Fibroblast of lung (primary cell): ENCODE measurements at regions not wholly inside any gene's neighbourhood (a gene's known extent, or its start where the extent isn't known, plus 50 kb on each side); places are given as distances from the start of the nearest gene placed in this dataset.

Source experiments
- DNase-seq, 2 donors: peaks; one replicate each; pipeline versions ENCODE4 v3.0.0 to v3.0.0-alpha.2; 2010; ENCODE audit warnings: low read depth in 2 of 2
- H2AFZ ChIP-seq: 2 replicates; pipeline ENCODE4 v1.5.1; 2012; ENCODE audit warnings: low read length, control low read depth, inconsistent platforms
- H3K27ac ChIP-seq: 2 replicates; pipeline ENCODE4 v1.5.1; 2011; ENCODE audit warnings: low read length, control low read depth; ENCODE audit not compliant: insufficient read depth
- H3K27me3 ChIP-seq: 2 replicates; pipeline ENCODE4 v1.5.1; 2011; ENCODE audit warnings: mild to moderate bottlenecking, low read length; ENCODE audit not compliant: control insufficient read depth, insufficient read depth
- H3K36me3 ChIP-seq: 2 replicates; pipeline ENCODE4 v1.5.1; 2011; ENCODE audit warnings: low read length; ENCODE audit not compliant: control insufficient read depth, insufficient read depth
- H3K4me1 ChIP-seq: 2 replicates; pipeline ENCODE4 v1.5.1; 2011; ENCODE audit warnings: low read length; ENCODE audit not compliant: control insufficient read depth, insufficient read depth; ENCODE audit errors: extremely low read depth
- H3K4me2 ChIP-seq: 2 replicates; pipeline ENCODE4 v1.5.1; 2011; ENCODE audit warnings: low read length, control low read depth; ENCODE audit not compliant: insufficient read depth; ENCODE audit errors: extremely low read depth
- H3K4me3 ChIP-seq, 4 experiments: fragments of 200-600 bp in 1 of 4; sonication (generic) in 1 of 4; replicated peaks in 1 of 4; 2 replicates each; pipeline ENCODE4 v1.5.1; 2011 to 2016; ENCODE audit warnings: low read length in 4 of 4, low read depth in 3 of 4, mild to moderate bottlenecking in 3 of 4, control low read depth in 2 of 4, inconsistent platforms in 1 of 4, mixed read lengths in 1 of 4; ENCODE audit not compliant: insufficient read depth in 1 of 4; ENCODE audit errors: control extremely low read depth in 1 of 4
- H3K79me2 ChIP-seq: 2 replicates; pipeline ENCODE4 v1.5.1; 2012; ENCODE audit warnings: mild to moderate bottlenecking, low read length, inconsistent platforms; ENCODE audit not compliant: control insufficient read depth, insufficient read depth
- H3K9ac ChIP-seq: 2 replicates; pipeline ENCODE4 v1.5.1; 2011; ENCODE audit warnings: mild to moderate bottlenecking, low read length, control low read depth; ENCODE audit not compliant: insufficient read depth
- H3K9me3 ChIP-seq: 2 replicates; pipeline ENCODE4 v1.5.1; 2012; ENCODE audit warnings: low read depth, low read length; ENCODE audit not compliant: control insufficient read depth, insufficient read depth
- H4K20me1 ChIP-seq: 2 replicates; pipeline ENCODE4 v1.5.1; 2011; ENCODE audit warnings: low read length; ENCODE audit not compliant: control insufficient read depth, insufficient read depth; ENCODE audit errors: extremely low read depth
- CTCF ChIP-seq, 2 donors: IDR thresholded peaks in 1 of 2; conservative IDR thresholded peaks in 1 of 2; 1 replicate in 1 of 2; 2 replicates in 1 of 2; pipeline ENCODE4 v1.5.1; 2011 to 2012; ENCODE audit warnings: low read length in 2 of 2, control low read depth in 1 of 2, inconsistent platforms in 1 of 2, low read depth in 1 of 2, mild to moderate bottlenecking in 1 of 2
- EZH2 ChIP-seq: IDR thresholded peaks from 2 replicates; pipeline ENCODE4 v1.5.1; 2012; ENCODE audit warnings: low read length, control low read depth, mild to moderate bottlenecking; ENCODE audit errors: missing control alignments

- Histone ChIP-seq H3K4me2 (no peak overlapping the region), H4K20me1 (no peaks in the 10 kb centered on the region), H3K9me3 (no peaks in the 10 kb centered on the region), H2AFZ (no peak overlapping the region), H3K36me3 (no peaks in the 10 kb centered on the region), H3K9ac (no peak overlapping the region), H3K4me1 (no peaks in the 10 kb centered on the region), H3K27me3 (no peaks in the 10 kb centered on the region), H3K79me2 (no peaks in the 10 kb centered on the region), H3K27ac (no peak overlapping the region), H3K4me3 (no peak overlapping the region)
- DNase-seq = no peak
- TF ChIP-seq EZH2 (no peak), CTCF (conservative IDR thresholded peaks at IDR 0.05 in 1 of 2, IDR thresholded peaks at IDR 0.05 in 1 of 2; ENCODE audit: low read depth in 1 of 2, low read length in 2 of 2) (no peak)
Observed at GRCh38 chr13:97568850-97569249, 134.9 kb downstream of the RAP2A start.

DNA sequence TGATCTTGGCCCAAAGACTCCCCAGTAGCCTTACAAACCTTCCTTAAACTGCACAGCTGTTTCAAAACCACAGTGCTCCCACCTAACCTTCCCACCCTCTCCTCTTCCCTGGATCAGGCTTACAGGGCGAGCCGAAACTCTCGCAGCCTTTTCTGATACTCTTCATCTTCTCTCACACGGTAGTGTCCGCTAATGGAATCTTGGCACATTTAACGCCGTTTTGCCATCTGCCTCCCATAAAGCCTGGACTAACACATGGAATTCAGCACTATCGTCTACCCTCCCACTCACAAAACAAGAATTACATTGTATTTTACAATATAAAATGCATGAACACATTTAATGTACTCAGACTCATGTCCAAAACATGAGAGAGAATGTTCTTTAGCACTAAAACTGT lies 135.9 kb downstream of the RAP2A start:
- H2AFZ ChIP-seq = no peak overlapping the region
- no peaks in the 10 kb centered on the region for H3K9me3 ChIP-seq
- H3K79me2 ChIP-seq = no peaks in the 10 kb centered on the region
- no peak for TF ChIP-seq EZH2
- no peaks in the 10 kb centered on the region for H3K4me1 ChIP-seq
- no peaks in the 10 kb centered on the region for H3K36me3 ChIP-seq
- no peak for DNase-seq
- no peak overlapping the region for H3K27ac ChIP-seq
- H3K9ac ChIP-seq = no peak overlapping the region
- no peaks in the 10 kb centered on the region for H3K27me3 ChIP-seq
- H3K4me2 ChIP-seq = no peak overlapping the region
- no peaks in the 10 kb centered on the region for H4K20me1 ChIP-seq
- no peak overlapping the region for H3K4me3 ChIP-seq

DNA sequence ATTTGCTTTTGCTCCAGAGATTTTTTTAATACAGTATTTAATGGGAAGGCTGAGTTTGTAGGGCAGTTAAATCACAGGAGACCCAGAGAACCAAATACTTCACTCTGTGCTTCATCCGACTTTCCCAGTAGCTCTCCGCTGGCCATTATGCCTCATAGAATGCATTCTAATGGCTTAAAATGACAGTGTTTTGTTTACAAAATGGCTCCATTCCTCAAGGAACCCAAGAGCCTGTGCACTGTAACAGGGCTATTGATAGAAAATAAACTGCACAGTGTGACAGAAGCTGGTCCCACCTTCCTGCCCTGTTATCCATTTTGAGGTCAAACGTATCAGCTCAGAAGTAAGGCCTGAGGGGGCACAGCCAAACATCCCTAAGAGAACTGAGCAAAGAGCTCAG lies 136.5 kb downstream of the RAP2A start:
- no peaks in the 10 kb centered on the region for H3K36me3 ChIP-seq

More for the DNA sequence above, 136.5 kb downstream of the RAP2A start:
- no peaks in the 10 kb centered on the region for H3K27me3 ChIP-seq
- H3K9ac ChIP-seq = no peak overlapping the region
- no peak overlapping the region for H3K27ac ChIP-seq
- no peak overlapping the region for H3K4me3 ChIP-seq
- no peak for TF ChIP-seq EZH2
- TF ChIP-seq CTCF (conservative IDR thresholded peaks at IDR 0.05 in 1 of 2, IDR thresholded peaks at IDR 0.05 in 1 of 2; ENCODE audit: low read depth in 1 of 2, low read length in 2 of 2) = no peak
- H3K4me1 ChIP-seq = no peaks in the 10 kb centered on the region
- DNase-seq = no peak
- H3K79me2 ChIP-seq = no peaks in the 10 kb centered on the region
- H4K20me1 ChIP-seq = no peaks in the 10 kb centered on the region
- H3K9me3 ChIP-seq = no peaks in the 10 kb centered on the region
- H2AFZ ChIP-seq = no peak overlapping the region
- H3K4me2 ChIP-seq = no peak overlapping the region
